Astrocyte of the spinal cord (primary cell): ENCODE measurements at regions not wholly inside any gene's neighbourhood (a gene's known extent, or its start where the extent isn't known, plus 50 kb on each side); places are given as distances from the start of the nearest gene placed in this dataset.
"Not testable (repeated sequence)": the region's sequence is repeated elsewhere in the genome, so short reads cannot be mapped to it uniquely, and the experiment has no call there.

Experiments used
- DNase-seq: peaks from one replicate; pipeline ENCODE4 v3.0.0; 2011; ENCODE audit warnings: low read depth, low spot score
- H3K4me3 ChIP-seq: 2 replicates; pipeline ENCODE4 v1.5.1; 2011; ENCODE audit warnings: low read depth, mild to moderate bottlenecking, low read length, moderate library complexity
- in situ Hi-C: cut with HindIII; loops from 2 replicates; pipeline ENCODE4 v1.10.0; 2017; ENCODE audit warnings: low sequenced_read_pairs
- TF ChIP-seq, protein P1 (sequence below): IDR thresholded peaks from 2 replicates; pipeline ENCODE4 v1.5.1; 2012; ENCODE audit warnings: low read depth, mild to moderate bottlenecking, low read length, inconsistent platforms

GRCh38 chr17:30719131-30719973 is 105.1 kb downstream of the CRLF3 start:
- H3K4me3 ChIP-seq, in situ Hi-C loops: not testable (repeated sequence)
- TF ChIP-seq, protein P1, sequence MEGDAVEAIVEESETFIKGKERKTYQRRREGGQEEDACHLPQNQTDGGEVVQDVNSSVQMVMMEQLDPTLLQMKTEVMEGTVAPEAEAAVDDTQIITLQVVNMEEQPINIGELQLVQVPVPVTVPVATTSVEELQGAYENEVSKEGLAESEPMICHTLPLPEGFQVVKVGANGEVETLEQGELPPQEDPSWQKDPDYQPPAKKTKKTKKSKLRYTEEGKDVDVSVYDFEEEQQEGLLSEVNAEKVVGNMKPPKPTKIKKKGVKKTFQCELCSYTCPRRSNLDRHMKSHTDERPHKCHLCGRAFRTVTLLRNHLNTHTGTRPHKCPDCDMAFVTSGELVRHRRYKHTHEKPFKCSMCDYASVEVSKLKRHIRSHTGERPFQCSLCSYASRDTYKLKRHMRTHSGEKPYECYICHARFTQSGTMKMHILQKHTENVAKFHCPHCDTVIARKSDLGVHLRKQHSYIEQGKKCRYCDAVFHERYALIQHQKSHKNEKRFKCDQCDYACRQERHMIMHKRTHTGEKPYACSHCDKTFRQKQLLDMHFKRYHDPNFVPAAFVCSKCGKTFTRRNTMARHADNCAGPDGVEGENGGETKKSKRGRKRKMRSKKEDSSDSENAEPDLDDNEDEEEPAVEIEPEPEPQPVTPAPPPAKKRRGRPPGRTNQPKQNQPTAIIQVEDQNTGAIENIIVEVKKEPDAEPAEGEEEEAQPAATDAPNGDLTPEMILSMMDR, result peak; percentile 58
- DNase-seq, result peak; percentile 32

DNA sequence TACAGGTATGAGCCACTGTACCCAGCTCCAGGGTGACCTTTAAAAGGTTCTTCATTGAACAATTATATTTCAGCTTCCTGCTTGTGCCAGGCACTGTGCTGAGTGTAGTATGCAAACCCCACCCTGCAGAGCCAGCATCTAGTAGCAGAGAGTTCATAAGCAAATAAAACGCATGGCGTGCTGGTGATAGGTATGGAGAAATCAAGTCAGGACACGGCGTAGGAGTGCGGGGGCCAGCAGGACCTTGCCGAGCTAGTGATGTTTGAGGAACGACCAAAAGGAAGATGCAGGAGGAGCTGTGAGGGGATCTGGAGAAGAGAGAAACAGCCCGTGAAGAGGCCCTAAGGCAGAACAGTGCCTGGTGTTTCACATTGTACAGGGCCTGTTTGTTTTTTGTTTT is 105.8 kb downstream of the CRLF3 start:
- H3K4me3 ChIP-seq, in situ Hi-C loops, DNase-seq: not testable (repeated sequence)

GRCh38 chr17:30718099-30718447 is 106.4 kb downstream of the CRLF3 start:
- H3K4me3 ChIP-seq, DNase-seq, in situ Hi-C loops: not testable (repeated sequence)

DNA sequence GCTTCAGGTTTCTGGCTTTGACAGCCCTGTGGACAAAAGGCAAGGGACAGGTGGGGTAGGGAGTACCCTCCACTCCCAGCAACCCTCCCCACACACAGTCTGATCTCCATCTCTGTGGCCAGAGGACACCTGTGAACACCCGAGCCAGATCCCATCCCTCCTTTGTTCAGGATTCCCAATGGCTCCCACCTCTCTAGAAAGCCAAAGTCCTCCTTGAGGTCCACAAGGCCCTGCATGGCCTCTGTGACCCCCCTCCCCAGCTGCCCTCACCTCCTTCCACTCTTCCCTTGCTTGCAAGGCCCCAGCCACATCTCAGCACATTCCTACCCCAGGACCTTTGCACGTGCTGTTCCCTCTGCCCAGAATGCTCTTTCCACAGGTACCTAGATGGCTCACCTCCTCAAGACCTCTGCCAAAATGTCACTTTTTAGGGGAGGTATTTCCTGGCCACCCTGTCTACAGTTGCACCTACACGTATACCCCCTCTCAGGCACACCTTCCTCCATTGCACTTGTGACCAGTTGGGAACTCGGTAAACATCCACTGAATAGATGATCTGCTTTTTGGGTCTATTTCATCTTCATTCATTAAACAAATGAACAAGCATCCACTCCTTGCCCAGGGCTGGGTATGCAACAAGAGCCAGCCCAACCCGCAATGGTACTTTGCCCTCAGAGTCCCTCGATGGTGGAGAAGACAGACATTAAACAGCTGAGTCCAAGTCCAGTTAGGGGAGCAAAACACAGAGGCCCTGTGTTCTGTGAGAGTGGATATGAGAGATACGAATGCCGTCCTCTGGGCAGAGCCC is 107.0 kb downstream of the CRLF3 start:
- H3K4me3 ChIP-seq, result no peak overlapping the region
- in situ Hi-C loops, result no loop called here
- TF ChIP-seq, protein P1, result no peak
- no peak for DNase-seq

DNA sequence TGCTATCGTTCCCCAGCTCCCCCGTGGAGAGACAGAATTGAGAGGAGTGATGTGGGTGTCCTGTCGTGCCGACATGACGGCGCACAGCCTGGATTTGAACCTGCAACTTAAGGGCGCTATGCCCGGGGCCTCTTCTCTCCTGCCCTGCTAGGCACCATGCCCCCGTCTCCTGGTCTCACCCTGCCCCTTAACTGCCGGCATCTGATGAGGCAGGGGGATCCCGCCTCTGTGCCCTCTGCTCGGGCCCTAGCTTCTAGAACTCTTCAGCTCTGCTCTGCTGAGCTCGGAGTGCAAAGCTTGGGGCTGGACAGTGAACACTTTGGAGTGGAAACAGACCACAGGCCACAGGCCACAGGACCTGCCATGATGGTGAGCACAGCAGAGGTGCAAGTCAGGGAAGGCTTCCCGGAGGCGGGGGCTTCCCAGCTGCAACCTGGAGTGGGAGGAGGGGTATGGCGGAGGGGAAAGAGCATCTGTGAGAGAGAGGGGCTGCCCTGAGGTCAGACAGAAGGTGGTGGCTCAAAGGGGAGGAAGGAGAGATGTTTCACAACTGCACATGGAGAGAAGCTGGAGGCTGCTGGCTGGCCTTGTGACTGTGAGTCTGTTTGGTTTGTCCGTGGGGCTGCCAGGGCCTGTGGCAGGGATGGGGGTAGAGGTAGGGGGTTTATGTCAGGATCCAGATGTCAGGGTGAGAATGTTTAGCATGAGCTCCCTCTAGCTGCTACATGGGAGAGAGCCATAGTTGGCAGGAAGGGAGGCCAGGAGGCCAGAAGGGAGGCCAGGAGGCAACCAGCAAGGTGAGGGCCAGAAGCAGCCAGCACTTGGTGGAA is 107.8 kb downstream of the CRLF3 start:
- in situ Hi-C loops, result no loop called here
- H3K4me3 ChIP-seq, result no peak overlapping the region
- TF ChIP-seq, protein P1, result peak; percentile 28
- DNase-seq, result no peak

DNA sequence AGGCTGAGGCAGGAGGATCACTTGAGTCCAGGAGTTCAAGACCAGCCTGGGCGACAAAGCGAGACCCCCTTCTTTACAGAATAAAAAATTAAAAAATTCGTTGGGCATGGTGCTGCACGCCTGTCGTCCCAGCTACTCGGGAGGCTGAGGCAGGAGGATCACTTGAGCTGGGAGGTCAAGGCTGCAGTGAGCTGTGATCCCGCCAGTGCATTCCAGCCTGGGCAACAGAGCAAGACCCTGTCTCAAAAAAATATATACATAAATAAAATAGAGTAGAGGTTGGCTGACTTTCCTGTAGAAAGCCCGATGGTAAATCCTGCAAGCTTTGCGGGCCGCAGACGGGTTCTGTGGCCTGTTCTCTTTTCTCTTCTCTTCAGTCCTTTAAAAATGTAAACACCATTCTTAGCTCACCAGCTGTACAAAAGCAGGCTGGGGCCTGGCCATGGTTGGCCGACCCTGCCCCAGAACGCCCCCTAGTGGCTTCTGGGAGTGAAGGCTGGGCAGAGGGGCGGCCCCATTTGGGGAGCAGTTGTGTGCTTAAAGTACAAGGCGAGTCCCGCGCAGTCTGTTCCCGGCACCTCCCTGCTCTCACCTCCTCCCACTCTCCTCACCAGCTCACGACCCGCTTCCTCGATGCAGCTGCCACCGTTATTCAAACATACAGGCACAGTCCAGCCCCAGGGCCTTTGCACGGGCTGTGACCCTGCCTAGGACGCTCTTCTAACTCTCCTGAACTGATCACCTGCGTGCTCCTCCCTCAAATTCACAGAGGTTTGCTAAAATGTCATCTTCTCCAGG is 109.5 kb downstream of the CRLF3 start:
- TF ChIP-seq, protein P1, result peak; percentile 64
- H3K4me3 ChIP-seq, in situ Hi-C loops: not testable (repeated sequence)
- DNase-seq, result peak; percentile 33

DNA sequence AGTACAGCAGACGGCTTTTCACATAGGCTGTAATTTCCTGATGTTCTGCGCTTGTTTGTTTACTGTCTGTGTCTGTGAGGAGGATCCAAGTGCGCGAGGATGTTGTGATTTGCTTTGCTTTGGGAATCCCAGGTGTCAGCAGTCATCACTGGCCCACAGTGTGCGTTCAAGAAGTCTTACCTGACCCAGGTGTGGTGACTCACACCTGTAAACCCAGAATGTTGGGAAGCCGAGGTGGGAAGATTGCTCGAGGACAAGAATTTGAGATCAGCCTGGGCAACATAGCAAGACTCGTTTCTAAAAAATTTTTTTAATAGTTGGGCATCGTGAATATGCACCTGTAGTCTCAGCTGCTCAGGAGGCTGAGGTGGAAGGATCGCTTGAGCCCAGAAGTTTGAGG is 110.7 kb downstream of the CRLF3 start:
- in situ Hi-C loops, H3K4me3 ChIP-seq, DNase-seq: not testable (repeated sequence)

DNA sequence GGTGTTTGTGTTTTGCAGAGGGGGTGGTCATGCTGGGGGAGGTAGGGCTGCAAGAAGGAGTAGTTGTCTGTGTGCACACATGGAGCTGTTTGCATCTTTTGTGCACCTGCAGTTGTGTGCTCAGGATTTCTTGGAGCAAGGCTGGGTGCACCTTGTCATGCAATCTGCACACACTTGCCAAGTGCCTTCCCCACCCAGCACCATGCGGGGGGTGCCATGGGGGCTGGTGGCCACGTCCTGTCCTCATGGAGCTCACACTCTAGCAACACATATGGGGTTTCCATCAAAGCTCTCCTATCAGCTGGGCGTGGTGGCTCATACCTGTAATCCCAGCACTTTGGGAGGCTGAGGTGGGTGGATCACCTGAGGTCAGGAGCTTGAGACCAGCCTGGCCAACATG is 111.6 kb downstream of the CRLF3 start:
- DNase-seq, H3K4me3 ChIP-seq, in situ Hi-C loops: not testable (repeated sequence)

GRCh38 chr17:30711626-30712507 is 112.6 kb downstream of the CRLF3 start:
- in situ Hi-C loops, DNase-seq, H3K4me3 ChIP-seq: not testable (repeated sequence)

- peak overlapping the region; percentile 50 for H3K4me3 ChIP-seq
- DNase-seq, in situ Hi-C loops: not testable (repeated sequence)
Observed at GRCh38 chr17:30711176-30711575, 113.3 kb downstream of the CRLF3 start.
